A172 (cell line): ENCODE measurements at regions not wholly inside any gene's neighbourhood (a gene's known extent, or its start where the extent isn't known, plus 50 kb on each side); places are given as distances from the start of the nearest gene placed in this dataset.

Experiments
- DNase-seq: peaks from one replicate; pipeline ENCODE4 v3.0.0-alpha.2; 2015; ENCODE audit warnings: low spot score

DNA sequence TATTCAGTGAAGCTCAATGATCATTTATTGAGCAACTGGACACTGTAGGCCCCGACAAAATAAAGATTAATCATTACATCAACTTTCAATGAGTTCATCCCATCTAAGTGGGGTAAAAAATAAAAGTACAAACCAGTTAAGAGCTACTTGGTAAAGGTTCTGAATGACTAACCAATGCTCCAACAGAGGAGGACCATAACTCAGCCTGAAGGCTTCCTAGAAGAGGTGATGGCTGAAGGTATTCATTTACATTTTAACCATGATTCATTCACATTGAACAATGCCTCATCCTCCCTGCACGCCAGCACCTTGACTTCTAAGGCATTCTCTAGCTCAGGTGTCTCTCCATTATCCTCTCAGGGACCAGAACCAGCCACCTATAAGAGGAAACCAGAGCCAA is 201.4 kb downstream of the ZNF462 start:
- DNase-seq = no peak

DNA sequence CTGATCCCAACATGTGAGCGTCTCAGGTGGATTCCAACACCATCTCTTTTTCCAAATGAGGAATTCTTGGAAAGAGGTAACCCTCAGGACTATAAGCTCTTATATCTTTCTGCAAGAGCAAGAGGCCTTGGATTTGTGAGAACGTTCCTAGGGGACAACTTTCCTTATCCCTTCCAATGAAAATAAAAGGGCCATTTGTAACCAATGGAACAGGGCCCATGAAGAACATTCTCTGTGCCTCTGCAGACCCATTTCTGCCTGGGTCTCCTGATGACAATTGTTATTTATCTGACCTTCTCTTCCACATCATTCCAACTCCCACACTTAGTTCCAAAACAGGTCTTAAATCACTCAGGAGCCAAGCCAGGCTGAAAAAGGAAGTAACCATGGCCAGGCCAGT is 202.6 kb downstream of the ZNF462 start:
- no peak for DNase-seq

DNA sequence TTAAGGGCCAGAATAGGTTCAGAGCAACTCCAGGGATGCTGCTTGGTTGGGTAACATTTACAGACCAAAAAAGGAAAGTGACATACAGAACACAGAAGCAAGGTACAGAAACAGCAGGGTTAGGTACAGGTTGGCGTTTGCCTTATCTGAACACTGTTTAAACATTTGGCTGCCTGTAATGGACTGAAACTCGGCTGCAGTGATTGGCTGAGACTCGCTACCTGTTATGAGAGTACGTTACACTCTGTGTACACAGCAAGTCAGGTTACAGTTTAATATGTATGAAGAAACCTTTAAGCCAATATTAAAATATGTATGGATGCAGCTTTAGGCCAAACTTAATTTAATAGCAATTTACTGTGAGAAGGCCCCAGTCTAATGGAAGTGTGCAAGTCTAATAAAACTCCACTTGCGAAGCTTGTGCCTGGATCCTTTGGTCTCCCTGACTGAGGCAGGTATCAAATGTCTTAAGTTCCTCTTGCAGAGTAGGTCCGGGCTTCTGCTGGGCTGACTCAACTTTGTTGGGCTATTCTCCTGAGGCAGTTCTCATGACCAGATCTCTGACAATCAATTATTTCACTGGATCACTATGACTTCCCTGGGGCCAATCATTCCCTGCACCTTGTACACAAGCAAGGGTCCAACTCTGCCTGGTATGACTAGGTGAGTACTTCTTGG is 204.9 kb downstream of the ZNF462 start:
- no peak for DNase-seq

DNA sequence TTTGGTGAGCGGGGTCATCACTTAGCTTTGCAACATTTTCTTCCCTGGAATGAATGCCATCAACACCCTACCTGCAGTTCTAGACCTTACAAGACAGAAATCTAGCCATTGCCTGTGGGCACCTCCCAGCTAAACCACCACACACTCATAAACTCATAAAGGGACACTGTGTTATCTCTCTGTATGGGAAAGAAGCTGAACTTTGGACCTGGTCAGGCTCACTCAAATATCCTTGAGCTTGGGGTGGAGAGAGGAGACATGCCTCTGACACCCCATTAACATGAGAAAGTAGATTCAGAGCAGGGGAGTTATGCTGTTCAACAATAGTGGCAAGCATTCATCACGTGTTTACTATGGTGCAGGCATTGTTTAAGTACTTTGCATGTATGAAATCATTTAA is 205.6 kb downstream of the ZNF462 start:
- no peak for DNase-seq

DNA sequence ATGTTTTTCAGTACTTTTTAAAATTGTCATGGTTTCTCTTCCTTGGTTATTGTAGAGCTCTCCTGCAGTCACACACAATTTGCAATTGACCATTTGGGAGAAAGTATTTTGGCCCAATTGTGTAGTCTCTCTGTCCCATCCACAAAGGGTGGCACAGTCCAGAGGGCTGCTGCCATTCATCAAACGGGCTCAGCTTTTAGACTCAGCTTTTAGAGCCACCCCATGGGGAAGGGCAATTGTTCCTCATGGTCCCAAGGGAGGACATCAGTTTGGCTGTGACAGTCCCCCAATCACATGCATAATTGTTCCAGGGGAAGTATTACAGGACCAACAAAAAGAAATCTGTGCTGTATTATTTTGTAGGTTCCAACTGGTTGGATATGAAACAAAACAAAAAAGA is 207.6 kb downstream of the ZNF462 start:
- DNase-seq = no peak

DNA sequence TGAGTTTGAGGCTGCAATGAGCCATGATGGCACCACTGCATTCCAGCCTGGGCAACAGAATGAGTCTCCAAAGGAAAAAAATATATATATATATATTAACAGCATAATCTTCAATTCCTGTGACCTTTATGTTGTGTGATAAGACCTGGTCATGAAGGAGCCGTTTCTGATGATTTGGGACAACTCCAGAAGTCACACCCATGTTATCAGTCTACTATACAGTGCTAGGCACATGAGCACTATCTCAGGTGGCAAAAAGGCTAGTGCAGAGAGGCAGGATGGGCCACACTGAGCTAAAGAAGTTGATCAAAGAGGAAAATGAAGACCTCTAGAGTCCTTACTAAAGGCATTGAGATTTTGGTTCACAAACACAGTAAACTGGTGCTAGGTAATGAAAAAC is 205.0 kb upstream of the RAD23B start:
- DNase-seq = no peak

DNA sequence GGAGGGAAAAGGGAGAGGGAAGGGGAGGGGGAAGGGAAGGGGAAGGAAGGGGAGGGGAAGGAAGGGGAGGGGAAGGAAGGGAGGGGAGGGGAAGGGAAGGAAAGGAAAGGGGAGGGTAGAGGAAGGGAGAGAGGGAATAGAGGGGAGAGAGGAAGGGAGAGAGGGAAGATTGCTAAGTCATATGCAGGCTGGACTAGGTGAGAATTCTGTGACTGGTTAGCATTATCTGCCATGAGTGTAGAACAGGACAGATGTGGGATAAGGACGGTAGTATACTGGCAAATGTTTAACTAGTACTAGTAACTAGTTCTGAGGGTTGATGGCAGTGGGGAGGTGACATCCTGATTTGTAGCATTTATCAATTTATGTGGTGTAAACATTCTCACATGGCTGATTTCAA is 203.5 kb upstream of the RAD23B start:
- DNase-seq = no peak

DNA sequence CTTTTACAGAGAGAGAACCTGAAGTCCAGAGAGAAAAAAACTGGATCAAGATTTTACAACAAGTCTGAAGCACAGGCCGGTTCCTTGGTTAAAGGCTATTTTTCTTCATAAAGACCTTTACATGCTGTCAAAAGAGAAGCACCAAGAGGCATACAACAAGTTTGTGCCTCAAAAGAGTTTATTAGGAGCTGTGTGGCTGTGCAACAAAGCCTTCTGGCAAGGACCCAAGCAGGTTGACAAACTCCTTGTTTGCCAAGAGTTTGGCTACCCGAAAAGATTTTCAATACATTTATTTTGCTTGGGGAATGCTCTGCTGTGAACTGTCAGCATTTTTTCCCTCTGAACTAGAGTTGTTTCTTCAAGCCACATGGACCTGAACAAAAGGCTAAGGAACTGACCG is 202.9 kb upstream of the RAD23B start:
- no peak for DNase-seq

DNA sequence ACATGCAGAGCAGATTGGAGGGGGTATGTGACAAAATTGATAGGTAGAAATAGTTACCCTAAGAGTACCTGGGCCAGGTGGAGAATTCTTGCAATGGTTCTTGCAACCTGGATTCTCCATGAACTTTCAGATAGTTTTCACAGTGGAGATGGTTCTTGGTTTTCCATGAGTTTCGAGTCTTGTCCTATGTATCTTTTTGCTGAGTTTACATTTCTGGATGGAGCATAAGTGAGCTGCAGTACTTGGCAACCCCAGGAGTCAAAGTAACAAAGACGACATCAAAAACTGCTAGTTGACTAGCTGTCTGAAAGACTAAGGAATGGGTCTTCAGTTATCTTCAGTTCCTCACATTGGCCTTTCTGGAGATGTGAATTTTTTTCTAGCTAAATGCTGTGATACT is 196.6 kb upstream of the RAD23B start:
- no peak for DNase-seq

DNA sequence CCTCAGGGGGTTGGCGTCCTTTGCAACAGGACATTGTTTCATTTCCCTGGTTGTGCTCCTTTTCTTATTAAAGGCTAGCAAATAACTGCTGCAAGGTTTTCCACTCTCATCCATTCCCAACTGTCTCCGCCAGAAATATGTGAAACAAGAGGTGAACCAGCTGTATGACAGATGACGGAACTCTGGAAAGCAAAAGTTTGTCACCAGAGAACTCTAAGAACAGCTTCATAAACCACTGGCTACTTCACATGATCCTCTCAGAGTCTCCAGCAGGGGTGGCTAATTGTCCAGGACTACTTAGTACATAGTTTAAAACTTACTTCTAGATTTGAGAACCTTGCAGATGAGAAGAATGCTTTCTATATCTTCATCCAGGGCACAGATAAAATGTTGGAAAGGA is 195.9 kb upstream of the RAD23B start:
- no peak for DNase-seq

DNA sequence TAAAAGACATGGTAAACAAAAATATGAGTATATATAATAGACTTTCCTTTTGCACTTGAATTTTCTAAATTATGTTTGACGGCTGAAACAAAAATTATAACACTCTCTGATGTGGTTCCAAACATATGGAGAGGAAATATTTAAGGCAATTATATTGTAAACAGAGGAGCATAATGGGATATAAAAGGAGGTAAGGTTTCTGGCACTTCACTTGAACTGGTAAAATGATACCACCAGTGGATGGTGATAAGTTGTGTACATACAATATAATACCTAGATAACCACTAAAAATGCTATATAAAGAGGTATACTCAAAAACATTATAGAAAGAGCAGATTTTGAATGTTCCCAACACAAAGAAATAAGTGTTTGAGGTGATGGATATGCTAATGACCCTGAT is 192.9 kb upstream of the RAD23B start:
- no peak for DNase-seq

DNA sequence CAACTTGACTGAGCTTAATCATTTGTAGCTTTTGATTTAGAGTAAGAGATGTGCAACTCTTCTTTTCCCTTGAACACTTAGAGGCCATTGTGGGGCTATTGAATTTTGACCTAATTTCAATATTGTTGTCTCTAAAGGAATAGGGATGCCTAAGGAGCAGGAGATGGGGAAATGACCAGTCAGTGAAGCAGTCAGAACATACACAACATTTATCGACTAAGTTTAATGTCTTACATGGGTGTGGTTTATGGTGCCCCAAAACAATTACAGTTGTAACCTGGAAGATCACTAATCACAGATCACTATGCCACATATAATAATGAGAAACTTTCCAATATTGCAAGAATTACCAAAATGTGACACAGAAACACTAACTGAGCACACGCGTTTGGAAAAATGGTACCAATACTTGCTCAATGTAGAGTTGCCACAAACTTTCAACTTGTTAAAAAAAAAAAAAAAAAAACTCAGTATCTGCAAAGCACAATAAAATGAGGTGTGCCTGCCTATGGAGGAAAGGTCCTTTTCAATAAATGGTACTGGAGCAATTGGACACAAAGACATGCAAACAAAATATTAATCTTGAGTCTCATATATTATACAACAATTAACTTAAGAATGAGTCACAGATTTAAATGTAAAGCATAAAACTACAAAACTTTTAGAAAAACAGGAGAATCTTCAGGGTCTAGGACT is 189.6 kb upstream of the RAD23B start:
- no peak for DNase-seq

DNA sequence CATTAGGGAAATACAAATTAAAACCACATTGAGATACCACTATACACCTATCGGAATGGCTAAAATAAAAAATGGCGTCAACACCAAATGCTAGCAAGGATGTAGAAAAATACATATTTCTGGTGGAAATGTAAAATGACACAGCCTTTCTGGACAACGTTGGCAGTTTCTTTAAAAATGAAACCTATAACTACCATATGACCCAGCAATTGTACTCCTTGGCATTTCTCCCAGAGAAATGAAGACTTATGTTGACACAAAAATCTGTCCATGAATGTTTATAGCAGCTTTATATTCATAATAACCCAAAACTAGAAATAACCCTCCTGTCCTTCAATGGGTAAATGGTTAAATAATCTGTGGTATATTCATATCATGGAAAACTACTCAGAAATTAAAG is 188.7 kb upstream of the RAD23B start:
- no peak for DNase-seq

DNA sequence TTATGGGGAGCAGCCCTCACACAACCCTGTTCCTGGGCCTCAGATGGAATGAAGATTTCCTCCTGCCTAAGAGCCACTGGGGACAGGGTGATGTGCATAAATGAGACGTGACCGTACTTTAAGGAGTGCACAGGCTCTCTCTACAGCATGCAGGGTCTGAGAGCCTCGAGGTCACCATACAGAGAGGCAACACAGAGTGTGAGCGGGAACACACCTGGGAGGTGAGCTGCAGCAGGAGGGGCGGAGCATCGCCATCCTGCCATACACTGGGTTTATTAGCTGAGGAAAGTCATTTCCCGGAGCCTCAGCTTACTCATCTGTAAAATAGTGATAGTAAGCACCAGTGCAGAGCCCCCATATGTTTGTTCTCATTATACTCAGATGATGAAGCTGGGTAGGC is 182.5 kb upstream of the RAD23B start:
- no peak for DNase-seq

DNA sequence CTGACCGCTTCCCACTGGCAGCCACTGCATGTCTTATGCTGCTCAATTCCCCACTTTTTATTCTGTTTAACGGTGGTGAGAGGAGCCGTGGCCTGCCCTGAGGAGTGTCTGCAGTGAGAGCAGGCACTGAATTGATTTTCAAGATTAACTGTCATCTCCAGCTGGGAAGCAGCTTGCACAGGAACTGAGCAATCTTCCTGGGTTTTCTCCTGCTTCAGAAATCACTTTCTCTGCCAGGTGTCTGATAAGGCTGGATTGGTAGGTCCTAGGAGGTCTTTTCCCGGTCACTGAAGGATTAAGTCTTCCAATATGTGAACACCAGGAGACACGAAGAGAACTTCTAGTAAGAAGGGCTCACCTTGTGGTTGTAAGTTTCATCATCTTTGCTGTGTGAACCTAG is 181.1 kb upstream of the RAD23B start:
- no peak for DNase-seq

DNA sequence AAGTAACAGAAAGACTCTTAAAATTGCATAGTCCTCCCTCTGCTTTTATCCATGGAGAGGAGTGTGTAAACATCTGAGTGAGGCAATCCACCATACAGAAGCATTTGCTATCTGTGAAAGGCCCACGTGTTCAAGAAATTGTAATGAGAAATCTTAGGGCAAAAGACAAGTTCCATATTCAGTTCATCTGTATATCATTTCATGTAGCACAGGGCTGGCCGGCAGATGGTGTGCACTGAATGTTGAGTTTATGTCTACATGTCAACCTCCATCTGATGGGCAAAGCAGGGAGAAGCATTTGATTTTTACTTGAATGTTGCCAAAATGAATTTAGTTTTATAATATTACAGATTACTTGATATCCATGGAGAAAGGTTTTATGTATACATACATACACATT is 179.5 kb upstream of the RAD23B start:
- no peak for DNase-seq

DNA sequence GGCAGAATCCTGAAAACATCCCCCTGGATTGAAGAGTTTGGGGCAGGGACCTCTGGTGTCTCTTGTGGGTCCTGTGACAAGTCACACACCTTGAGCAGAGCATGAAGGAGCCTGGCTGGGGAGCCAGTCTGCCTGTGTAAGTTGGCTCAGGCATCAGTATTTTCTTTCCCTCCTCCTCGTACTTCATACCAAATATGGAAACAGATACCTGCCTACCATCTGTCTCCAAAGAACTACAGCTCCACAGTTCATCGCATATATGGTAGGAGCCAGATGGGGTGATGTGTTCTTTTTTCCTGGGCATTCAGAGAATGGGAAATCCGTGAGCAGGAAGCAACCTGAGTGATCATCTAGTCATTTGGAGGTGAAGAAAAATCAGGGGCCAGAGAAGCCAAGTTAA is 177.3 kb upstream of the RAD23B start:
- no peak for DNase-seq

DNA sequence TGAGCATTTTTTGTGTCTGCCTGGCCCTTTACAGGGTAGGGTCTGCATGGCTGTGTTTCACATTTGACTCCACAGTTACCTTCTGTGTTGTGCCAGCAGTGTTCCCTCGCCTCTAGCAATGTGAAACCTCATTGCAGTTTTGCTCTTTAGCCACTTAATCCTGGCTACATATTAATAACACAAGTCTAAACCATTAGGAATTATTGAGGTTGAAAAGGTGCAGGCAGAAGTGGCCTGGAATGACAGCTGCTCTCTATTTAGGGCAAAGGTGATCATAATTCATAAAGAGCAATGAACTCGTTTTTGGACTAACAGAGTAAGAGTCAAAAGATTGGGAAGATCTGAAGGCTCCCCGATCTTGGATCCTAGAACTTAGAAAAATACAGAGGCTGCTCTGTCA is 176.7 kb upstream of the RAD23B start:
- no peak for DNase-seq

DNA sequence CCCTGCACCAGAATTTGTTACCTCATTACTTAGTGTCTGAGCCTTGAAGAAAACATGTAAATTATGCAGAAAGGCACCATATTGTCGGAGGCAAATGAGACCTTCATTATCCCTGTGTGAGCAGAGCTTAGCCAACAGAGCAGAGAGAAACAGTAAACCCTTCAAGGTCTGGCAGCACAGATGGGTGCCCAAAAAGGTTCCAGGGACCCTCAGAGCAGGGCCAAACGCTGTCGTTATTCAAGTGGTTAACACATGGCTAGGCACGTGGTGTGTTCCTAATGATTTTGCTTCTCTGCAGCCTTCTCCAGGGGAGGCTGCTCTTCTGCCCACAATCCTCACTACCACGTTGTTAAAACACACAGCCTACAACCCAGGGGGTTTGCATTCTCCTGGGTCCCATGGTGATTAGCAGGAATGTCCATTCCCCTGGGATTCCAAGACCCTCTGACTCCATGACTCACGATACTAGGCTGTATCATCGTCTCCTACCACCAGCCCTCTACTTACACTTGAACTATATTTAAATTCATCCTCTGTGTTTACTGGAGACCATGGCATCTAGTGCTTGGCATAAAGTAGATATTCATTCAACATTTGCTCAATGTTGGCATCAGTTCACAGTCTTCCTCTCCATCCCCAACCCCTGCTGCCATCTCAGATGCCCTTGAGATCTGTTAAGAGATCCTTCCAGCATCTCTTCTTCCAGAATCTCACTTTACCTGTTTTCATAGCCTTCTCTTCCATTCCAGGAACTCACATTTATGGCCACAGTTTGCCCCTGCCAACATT is 174.5 kb upstream of the RAD23B start:
- DNase-seq = no peak

DNA sequence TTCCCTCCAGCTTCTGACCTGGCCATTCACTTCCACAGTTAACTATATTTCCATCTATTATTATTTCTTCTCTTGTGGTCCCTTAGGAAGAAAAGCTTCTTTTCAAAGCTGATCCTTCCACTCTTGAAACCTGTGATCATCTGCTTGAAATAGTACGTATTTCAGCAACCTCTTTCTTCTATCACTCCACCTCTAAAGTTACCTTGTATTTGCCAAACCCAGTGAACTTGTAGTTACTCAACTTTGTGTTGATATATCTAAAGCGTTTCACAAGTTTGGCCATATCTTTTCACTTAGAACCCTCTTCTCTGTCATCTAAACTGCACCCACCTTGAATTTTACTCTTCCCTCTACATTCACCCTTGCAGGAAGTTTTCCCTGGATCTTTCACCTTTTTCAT is 173.8 kb upstream of the RAD23B start:
- no peak for DNase-seq

DNA sequence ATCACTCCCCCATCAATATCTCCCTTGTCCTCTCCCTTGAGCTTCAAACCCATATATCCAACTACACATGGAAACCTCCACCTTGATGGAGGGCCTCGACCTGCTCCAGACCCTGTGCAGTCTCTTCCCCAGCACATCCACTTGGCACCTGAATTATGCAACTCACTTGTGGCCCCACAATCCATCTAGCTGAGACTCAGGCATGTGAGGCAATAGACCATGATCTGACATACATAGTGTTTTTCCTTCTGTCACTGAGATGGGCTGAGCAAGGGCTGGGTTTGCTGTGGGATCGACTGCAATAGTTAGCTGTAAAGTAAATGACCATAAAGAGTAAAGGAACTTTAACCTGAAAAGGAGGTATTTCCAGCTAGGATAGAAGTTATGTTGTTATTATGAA is 172.9 kb upstream of the RAD23B start:
- no peak for DNase-seq

DNA sequence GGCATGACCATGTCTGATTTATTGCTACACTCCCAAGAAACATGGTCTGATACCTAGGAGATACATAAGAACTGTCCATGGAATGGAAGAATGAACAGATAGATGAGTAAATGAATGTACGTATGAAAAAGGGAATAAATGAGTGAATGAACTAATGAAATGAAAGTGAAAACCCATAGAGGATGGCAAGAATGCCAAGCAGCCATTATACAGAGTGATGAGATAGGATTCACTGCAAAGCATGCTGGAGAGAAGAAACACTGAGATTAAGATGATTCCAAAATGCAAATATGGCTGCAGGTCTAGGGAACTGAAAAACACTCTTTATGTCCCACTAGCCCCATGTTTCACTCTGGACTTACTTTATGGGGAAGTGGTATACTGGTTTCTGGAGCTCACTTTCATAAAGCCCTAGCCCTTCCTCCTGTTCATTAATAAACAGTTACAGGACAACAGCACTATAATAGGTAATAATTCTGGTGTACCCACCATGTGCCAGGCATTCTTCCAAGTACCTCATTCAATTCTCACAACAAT is 170.3 kb upstream of the RAD23B start:
- DNase-seq = no peak
